CD4-positive, alpha-beta T cell treated with Interleukin-6 for 4 hours (primary cell): ENCODE measurements at regions not wholly inside any gene's neighbourhood (a gene's known extent, or its start where the extent isn't known, plus 50 kb on each side); places are given as distances from the start of the nearest gene placed in this dataset.

Source experiments
- DNase-seq: peaks from one replicate; pipeline ENCODE4 v3.0.0-alpha.2; 2020; ENCODE audit warnings: mixed read lengths

- DNase-seq, result no peak
Measured at GRCh38 chr16:17728196-17728595, 257.4 kb upstream of the XYLT1 start.

GRCh38 chr16:17724242-17724898 is 253.6 kb upstream of the XYLT1 start:
- DNase-seq, result no peak

DNA sequence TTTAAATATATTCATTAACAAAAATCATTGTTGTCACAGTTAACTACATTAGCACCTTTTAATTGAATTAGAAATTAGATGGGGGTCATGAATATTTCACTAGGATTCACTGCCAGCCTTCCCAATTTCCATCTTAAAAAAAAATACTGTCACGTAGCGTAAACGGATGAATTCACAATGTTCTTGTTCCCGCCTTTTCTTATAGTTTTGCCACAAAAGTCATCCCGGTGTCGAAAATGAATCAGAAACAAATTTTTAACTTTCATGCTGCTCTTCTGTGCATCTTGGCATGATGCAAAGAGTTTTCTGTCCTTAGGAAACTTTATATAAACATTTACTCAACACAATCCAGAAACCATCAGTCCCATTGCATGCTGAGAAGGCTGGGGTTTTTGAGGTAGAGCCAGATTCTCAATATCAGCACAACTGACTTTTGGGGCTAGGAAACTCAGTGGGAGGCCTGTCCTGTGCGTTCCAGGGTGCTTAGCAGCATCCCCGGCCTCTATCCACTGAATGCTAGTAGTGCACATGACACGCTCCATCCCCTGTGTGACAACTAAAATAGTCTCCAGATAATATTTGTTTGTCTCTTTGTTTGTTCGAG is 252.9 kb upstream of the XYLT1 start:
- no peak for DNase-seq

GRCh38 chr16:17718495-17718894 is 247.7 kb upstream of the XYLT1 start:
- DNase-seq, result no peak

DNA sequence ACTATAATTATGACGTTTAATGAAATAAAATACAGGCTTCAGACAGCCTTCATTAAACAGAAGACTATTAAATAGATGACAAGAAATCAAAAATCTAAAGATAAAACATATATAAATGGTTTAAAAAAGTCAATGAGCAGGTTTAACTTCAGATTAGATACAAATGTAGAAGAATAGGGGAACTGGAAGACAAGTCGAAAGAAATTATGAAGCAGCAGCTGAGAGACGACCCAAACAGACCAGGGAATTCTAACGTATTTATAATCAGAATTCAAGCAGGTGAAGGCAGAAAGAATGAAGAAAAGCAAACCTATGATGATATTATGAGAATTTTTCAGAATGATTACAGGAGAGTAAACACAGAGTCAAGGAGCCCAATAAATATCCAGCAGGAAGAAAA is 235.1 kb upstream of the XYLT1 start:
- no peak for DNase-seq

DNA sequence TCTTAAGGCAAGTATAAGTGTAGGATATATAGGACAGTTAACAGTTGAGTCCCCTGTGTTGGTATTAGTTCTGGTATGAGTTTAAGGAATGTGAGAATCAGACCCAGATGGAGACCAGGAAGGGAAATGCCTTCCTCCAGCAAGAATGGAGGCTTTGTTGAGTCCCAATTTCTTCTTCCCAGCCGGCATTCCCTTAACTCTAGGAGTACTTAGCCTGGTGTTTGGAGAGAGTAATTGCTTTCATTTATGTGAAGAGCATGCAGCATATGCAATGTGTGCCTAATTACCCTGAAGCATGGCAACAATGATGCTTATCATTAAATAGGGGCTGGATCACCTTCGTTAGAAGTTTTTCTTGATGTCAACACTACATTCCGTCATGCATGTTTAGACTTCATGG is 225.9 kb upstream of the XYLT1 start:
- DNase-seq, result no peak

- no peak for DNase-seq
Measured at GRCh38 chr16:17692484-17692883, 221.7 kb upstream of the XYLT1 start.

- no peak for DNase-seq
Measured at GRCh38 chr16:17691899-17692176, 221.1 kb upstream of the XYLT1 start.

- DNase-seq, result no peak
Measured at GRCh38 chr16:17691106-17691898, 220.5 kb upstream of the XYLT1 start.

DNA sequence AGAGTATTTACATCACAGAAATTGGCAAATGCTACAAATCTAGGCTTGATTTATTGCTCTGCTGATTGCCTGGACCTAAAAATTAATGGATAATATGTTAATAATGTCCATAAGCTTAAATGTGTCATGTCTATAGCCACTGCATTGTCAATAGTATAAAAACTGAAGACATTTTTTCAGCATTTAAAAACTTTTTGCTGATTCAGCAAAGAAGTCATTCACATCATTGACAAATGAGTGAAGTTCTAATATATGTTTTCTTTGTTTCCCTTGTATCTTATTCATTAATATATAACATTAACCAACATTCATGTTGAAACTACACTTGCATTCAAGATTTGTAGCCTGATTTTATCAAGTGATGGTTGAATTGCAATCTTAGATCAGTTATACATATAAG is 214.7 kb upstream of the XYLT1 start:
- no peak for DNase-seq

DNA sequence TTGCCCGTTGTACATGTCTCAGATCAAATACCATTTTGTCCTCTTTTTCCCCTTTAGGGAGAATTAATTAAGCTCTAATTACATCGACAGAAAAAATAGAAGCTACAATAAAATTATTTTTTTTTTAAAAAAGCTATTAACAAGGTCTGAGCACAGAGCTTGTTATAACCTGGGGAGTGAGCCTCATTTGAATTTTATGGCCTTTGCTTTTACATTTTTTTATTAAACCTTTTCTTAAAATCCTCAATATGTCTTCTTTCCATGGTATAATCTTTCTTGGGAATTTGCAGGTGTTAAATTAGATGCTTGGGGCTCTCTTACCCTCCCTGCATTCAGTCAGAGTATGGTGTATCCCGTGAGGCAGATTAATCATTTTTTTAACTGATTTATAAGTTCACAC is 212.5 kb upstream of the XYLT1 start:
- no peak for DNase-seq

DNA sequence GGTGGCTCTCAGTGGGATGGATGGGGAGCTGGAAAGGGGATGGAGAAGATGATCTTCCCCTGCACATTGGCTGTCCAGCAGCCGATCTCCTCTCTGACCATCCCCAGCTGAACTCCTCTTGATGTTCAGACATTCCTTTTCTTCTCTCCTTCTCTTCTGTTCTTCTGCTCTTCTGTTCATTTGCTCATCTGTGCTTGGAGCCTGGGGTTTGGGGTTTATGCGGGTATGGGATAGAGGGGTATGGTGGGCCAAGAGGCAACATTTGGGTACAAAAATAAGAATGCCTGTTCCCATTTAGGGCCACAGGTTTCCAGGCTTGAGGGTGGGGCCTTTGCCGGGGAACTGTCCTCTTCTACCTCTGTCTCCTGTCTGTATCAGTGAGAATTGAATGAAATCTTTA is 205.4 kb upstream of the XYLT1 start:
- DNase-seq, result no peak

DNA sequence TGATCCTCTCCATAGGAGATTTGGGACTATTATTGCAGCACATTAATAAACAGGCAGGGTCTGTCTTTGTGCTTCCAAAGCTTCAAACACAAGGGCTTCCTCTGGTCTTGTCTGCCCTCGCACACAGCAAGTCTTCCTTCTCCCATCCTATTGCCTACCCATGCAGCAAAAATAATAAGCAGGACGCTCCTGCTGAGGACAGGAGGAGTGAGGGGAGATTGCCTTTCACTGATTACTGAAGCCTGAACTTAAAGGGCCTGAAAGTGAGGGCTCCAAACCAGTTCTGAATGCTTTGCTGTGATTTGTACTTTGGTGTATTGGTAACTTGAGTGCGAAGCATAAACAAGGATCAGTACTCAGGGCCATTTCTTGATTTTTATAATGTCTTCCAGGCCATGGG is 197.6 kb upstream of the XYLT1 start:
- DNase-seq, result no peak

DNA sequence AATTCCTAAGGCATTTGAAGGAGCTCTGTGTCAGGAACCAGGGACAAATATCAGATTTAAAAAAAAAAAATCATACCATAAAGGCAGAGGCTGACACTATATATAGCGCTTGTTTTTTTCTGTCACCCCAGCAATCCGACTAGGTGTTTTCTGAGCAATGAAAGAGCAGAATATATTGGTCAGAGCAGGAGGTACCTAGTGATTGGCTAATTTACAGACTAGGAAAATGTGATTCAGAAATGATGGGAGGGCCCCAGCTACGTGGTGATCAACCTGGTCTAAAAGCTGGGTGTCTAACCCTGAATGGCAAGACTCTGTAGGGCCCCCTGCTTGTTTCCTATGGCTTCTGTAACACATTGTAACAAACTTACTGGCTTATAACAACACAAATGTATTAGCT is 195.5 kb upstream of the XYLT1 start:
- DNase-seq, result no peak

- no peak for DNase-seq
Measured at GRCh38 chr16:17658881-17659280, 188.1 kb upstream of the XYLT1 start.

DNA sequence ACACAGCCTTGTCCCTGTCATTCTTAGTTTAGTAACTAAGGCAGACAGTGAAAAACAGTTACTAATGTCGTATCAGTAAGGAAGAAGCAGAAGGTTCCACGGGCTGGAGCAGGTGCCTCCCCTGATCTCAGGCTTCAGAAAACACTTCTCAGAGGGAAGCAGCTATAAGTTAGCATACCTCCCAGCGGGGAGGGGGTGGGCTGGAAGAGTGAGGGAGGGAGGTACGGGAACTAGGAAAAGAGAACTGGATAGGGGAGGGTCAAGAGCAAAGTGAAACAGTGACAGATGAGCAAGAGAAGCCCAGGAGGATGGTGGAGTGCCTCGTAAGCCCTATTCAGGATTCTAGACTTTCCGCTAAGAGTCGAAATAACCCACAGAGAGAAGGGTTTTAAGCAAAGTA is 186.3 kb upstream of the XYLT1 start:
- no peak for DNase-seq

- DNase-seq, result no peak
Measured at GRCh38 chr16:17654571-17654970, 183.8 kb upstream of the XYLT1 start.

DNA sequence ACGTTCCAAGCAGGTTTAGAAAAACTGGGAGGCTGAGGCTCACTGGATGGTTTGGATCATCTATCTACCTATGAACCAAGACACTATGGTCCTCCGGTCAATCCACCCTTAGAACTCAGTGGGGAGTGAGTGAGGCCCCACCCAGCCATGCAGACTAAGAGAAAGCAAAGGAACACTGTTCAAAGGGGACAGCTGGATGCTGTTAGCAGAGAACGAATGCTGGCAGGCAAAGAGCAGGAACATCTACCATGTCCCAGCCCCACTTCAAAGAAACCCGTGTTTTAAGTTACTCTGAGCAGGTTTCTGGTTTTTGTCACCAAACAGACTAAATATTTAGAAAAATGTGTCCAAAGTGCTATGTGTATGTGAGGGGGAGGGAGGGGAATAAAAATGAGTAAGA is 183.4 kb upstream of the XYLT1 start:
- no peak for DNase-seq

GRCh38 chr16:17647879-17648872 is 177.4 kb upstream of the XYLT1 start:
- DNase-seq, result no peak

DNA sequence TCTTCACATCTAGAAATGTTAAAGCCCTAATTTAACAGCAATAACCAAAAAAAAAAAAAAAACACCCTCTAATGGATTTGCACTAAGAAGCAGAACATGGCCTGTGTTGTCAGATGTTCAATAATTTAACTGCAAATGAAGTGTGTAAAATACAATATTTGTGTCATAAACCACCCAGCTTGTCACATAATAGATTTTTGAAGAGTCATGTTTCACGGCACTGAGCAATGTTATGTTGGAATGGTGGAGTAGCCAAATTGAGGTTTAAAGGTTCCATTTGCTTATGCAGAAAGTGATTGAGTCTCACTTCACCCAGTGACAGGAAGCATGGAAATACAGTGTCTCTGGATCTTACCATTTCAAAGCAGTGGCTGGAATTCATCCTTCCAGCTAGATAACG is 173.2 kb upstream of the XYLT1 start:
- DNase-seq, result no peak

DNA sequence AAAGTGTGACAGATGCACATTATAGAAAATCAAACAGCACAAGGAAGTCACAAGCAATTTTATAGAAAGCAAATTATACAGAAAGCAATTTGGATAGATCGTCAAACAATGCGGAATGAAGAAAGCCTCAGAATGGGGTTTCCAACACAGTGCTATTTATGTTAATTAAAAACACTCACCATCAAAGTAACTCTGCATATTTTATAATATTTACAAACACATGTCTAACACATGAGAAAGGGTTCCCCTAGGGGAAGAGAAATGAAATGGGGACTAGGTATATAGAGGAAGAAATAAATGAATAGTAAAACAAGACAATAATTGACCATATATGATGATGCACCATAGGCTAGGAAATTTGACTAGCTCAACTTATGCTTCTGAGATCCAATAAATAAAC is 171.2 kb upstream of the XYLT1 start:
- no peak for DNase-seq

DNA sequence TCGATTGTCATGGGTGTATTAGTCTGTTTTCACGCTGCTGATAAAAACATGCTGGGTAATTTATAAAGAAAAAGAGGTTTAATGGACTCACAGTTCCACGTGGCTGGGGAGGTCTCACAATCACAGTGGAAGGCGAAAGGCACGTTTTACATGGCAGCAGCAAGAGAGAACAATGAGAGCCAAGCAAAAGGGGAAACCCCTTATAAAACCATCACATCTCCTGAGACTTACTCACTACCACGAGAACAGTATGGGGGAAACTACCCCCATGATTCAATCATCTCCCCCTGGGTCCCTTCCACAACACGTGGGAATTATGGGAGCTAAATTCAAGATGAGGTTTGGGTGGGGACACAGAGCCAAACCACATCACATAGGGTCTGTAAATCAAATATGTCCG is 167.4 kb upstream of the XYLT1 start:
- no peak for DNase-seq

GRCh38 chr16:17635183-17635582 is 164.4 kb upstream of the XYLT1 start:
- DNase-seq, result no peak
